Gastroesophageal sphincter (tissue), 3 donors: ENCODE measurements at regions not wholly inside any gene's neighbourhood (a gene's known extent, or its start where the extent isn't known, plus 50 kb on each side); places are given as distances from the start of the nearest gene placed in this dataset.

ENCODE experiments used
- CTCF ChIP-seq, 4 experiments: fragments of 200-600 bp in 2 of 4; fragments of 450-650 bp in 2 of 4; sonication (generic) in 1 of 4; IDR thresholded peaks; one replicate each; pipeline ENCODE4 v1.5.1; 2017 to 2019; ENCODE audit warnings: antibody characterized with exemption in 4 of 4, mild to moderate bottlenecking in 2 of 4, moderate library complexity in 2 of 4
- EP300 ChIP-seq: sonication (generic); formaldehyde crosslinking; IDR thresholded peaks from one replicate; pipeline ENCODE4 v1.6.1; 2017; ENCODE audit warnings: antibody characterized with exemption, mild to moderate bottlenecking
- POLR2AphosphoS5 ChIP-seq: sonication (generic); formaldehyde crosslinking; IDR thresholded peaks from one replicate; pipeline ENCODE4 v1.6.1; 2017; ENCODE audit warnings: antibody characterized with exemption

GRCh38 chr4:123919576-123920098 is 523.0 kb downstream of the SPRY1 start:
- TF ChIP-seq CTCF (IDR thresholded peaks at IDR 0.05) (no peak), EP300 (no peak), POLR2AphosphoS5 (no peak)
